ENCODE measurements at regions not wholly inside any gene's neighbourhood (a gene's known extent, or its start where the extent isn't known, plus 50 kb on each side); places are given as distances from the start of the nearest gene placed in this dataset.

DNA sequence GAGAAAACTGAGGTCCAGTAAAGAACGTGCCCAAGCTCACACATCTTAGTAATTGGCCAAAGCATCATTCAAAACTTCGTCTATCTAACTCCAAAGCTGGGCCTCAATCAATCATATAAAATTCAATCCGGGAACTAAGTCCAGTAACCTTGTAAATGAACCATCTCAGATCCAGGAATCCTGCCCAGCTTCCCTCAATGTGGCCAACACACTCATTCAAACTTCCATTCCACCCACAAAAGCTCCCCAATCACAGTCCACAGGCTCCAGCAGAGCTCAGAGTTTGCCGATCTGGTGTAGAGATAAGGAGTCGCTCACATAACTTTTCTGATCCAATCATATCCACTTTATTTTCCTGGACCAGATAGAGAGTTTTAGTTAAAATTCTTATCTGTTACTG, 144.8 kb downstream of the SPATA18 start:
- Histone ChIP-seq H3K27ac (no peak overlapping the region), H3K9me2 (ENCODE audit: insufficient read depth) (no peaks in the 10 kb centered on the region), H3K4me2 (ENCODE audit: unreplicated experiment) (no peak overlapping the region), H3K9me3 (ENCODE audit: low read depth) (no peaks in the 10 kb centered on the region), H3K9ac (no peak overlapping the region), H3K4me3 (no peak overlapping the region), H2AFZ (no peak overlapping the region), H3K79me2 (ENCODE audit: insufficient read depth) (no peaks in the 10 kb centered on the region), H3K4me1 (ENCODE audit: insufficient read depth) (0 out of 2 replicates have a peak, but pooled peaks cover 8% of the 10 kb centered on the region), H4K20me1 (ENCODE audit: insufficient read depth) (no peaks in the 10 kb centered on the region), H3K27me3 (replicated peaks; ENCODE audit: insufficient read depth) (no peaks in the 10 kb centered on the region), H3K36me3 (ENCODE audit: low read depth) (no peaks in the 10 kb centered on the region), H3F3A (ENCODE audit: insufficient read depth) (peaks cover 12% of the 10 kb centered on the region; the same call in 1 of the 2 replicates)
- 28 to 39% methylated on average over 5 of the region's 5 CpGs for WGBS, 2 experiments (ENCODE audit: low coverage in 1 of 2, low lambda C conversion rate in 2 of 2, missing lambda C conversion rate in 2 of 2)
- no peak for TF ChIP-seq EZH2phosphoT487 (IDR thresholded peaks at IDR 0.05; ENCODE audit: insufficient read depth, low read depth)
- TF ChIP-seq EZH2 (IDR thresholded peaks at IDR 0.05; ENCODE audit: insufficient read depth, poor library complexity, severe bottlenecking), result no peak
- in situ Hi-C loops (cut with MboI), result no loop called here
- peak; percentile 20 for DNase-seq

DNA sequence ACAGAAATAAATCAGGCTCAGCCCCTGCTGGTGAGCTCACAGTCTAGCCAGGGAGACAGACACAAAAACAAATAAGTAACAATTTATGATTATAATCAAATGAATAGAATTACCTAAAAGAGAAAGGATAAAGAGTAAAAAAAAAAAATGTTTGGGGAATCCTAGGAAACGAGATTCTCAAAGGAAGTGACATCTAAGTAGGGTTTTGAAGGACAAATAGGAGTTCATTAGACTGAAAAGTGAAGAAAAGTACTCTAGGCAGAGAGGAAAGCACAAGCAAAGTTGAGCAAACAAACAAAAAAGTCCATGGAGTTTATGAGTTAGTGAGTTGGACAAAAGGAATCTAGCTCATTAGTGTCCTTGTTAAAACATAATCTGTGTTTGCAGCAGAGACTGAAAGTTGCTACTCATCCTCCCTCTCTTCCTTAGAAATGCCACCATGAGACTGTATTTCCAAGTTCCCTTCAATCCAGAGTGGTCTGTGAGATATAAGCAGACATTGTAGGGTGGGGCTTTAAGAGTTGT, 145.6 kb downstream of the SPATA18 start:
- H2AFZ ChIP-seq, result no peak overlapping the region
- no peak overlapping the region for H3K27ac ChIP-seq
- in situ Hi-C loops (cut with MboI), result no loop called here
- no peaks in the 10 kb centered on the region for H3K79me2 ChIP-seq (ENCODE audit: insufficient read depth)
- H3K9me2 ChIP-seq (ENCODE audit: insufficient read depth), result no peaks in the 10 kb centered on the region
- H3F3A ChIP-seq (ENCODE audit: insufficient read depth), result peaks cover 12% of the 10 kb centered on the region; the same call in 1 of the 2 replicates
- WGBS, 2 experiments (ENCODE audit: low coverage in 1 of 2, low lambda C conversion rate in 2 of 2, missing lambda C conversion rate in 2 of 2), result 79 to 85% methylated on average over 1 of the region's 1 CpG
- no peak overlapping the region for H3K9ac ChIP-seq
- no peaks in the 10 kb centered on the region for H3K27me3 ChIP-seq (replicated peaks; ENCODE audit: insufficient read depth)
- no peak for DNase-seq
- H4K20me1 ChIP-seq (ENCODE audit: insufficient read depth), result no peaks in the 10 kb centered on the region
- no peak overlapping the region for H3K4me3 ChIP-seq
- no peaks in the 10 kb centered on the region for H3K36me3 ChIP-seq (ENCODE audit: low read depth)
- no peaks in the 10 kb centered on the region for H3K9me3 ChIP-seq (ENCODE audit: low read depth)
- no peak for TF ChIP-seq EZH2 (IDR thresholded peaks at IDR 0.05; ENCODE audit: insufficient read depth, poor library complexity, severe bottlenecking)
- no peak for TF ChIP-seq EZH2phosphoT487 (IDR thresholded peaks at IDR 0.05; ENCODE audit: insufficient read depth, low read depth)
- H3K4me2 ChIP-seq (ENCODE audit: unreplicated experiment), result no peak overlapping the region
- H3K4me1 ChIP-seq (ENCODE audit: insufficient read depth), result 0 out of 2 replicates have a peak, but pooled peaks cover 8% of the 10 kb centered on the region

DNA sequence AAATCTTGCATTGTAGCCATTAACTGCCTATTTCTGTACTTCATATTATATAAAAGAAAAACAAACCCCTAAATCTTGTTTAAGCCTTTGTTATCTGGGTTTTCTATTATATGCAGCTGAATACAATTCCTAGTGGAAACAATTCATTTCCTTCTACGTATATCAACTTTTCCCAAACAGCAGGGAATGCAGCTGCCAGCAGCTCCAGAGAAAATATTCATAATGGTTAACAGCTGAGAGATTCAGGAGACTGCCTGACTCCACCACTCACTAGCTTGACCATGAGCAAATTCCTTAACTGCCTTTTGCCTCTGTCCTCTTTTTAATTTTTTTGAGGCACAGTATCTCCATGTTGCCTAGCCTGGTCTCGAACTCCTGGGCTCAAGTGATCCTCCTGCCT, 146.2 kb downstream of the SPATA18 start:
- 30 to 31% methylated on average over 2 of the region's 2 CpGs for WGBS, 2 experiments (ENCODE audit: low coverage in 1 of 2, low lambda C conversion rate in 2 of 2, missing lambda C conversion rate in 2 of 2)
- peak; percentile 32 for DNase-seq
- Histone ChIP-seq H3K4me2 (ENCODE audit: unreplicated experiment) (no peak overlapping the region), H4K20me1 (ENCODE audit: insufficient read depth) (no peaks in the 10 kb centered on the region), H3K4me1 (ENCODE audit: insufficient read depth) (0 out of 2 replicates have a peak, but pooled peaks cover 8% of the 10 kb centered on the region), H3F3A (ENCODE audit: insufficient read depth) (peaks cover 12% of the 10 kb centered on the region; the same call in 1 of the 2 replicates), H3K27ac (no peak overlapping the region), H3K79me2 (ENCODE audit: insufficient read depth) (no peaks in the 10 kb centered on the region), H3K9ac (no peak overlapping the region), H3K4me3 (no peak overlapping the region), H3K9me2 (ENCODE audit: insufficient read depth) (no peaks in the 10 kb centered on the region), H2AFZ (no peak overlapping the region), H3K36me3 (ENCODE audit: low read depth) (no peaks in the 10 kb centered on the region), H3K27me3 (replicated peaks; ENCODE audit: insufficient read depth) (no peaks in the 10 kb centered on the region), H3K9me3 (ENCODE audit: low read depth) (no peaks in the 10 kb centered on the region)
- TF ChIP-seq EZH2phosphoT487 (IDR thresholded peaks at IDR 0.05; ENCODE audit: insufficient read depth, low read depth) (no peak), EZH2 (IDR thresholded peaks at IDR 0.05; ENCODE audit: insufficient read depth, poor library complexity, severe bottlenecking) (no peak)
- in situ Hi-C loops (cut with MboI), result no loop called here

DNA sequence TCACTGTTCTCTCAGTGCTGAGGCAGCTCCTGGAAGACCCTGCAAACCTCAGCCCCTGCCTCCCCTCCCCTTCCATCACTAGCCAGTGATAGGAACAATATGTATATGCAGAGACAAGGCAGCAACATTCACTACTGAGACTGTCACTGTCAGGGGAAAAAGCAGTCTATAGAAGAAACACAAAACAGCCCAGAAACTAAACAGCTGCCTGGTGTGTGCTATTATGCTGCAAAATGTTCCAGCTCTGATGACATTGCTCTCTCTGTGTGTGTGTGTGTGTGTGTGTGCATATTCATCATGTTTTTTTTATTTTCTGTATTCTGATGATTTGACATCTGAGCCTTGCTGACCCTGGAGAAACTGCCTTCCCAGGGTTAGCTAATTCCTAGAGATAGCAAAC, 147.2 kb downstream of the SPATA18 start:
- H3K4me1 ChIP-seq (ENCODE audit: insufficient read depth), result 0 out of 2 replicates have a peak, but pooled peaks cover 8% of the 10 kb centered on the region
- H3F3A ChIP-seq (ENCODE audit: insufficient read depth), result peaks cover 7% of the 10 kb centered on the region; the same call in 1 of the 2 replicates
- no peaks in the 10 kb centered on the region for H3K27me3 ChIP-seq (replicated peaks; ENCODE audit: insufficient read depth)
- no peak overlapping the region for H3K9ac ChIP-seq
- in situ Hi-C loops (cut with MboI), result no loop called here
- H3K27ac ChIP-seq, result no peak overlapping the region
- H2AFZ ChIP-seq, result no peak overlapping the region
- H4K20me1 ChIP-seq (ENCODE audit: insufficient read depth), result no peaks in the 10 kb centered on the region
- TF ChIP-seq EZH2 (IDR thresholded peaks at IDR 0.05; ENCODE audit: insufficient read depth, poor library complexity, severe bottlenecking), result no peak
- no peak for TF ChIP-seq EZH2phosphoT487 (IDR thresholded peaks at IDR 0.05; ENCODE audit: insufficient read depth, low read depth)
- no peaks in the 10 kb centered on the region for H3K36me3 ChIP-seq (ENCODE audit: low read depth)
- no peak overlapping the region for H3K4me3 ChIP-seq
- H3K9me2 ChIP-seq (ENCODE audit: insufficient read depth), result no peaks in the 10 kb centered on the region
- DNase-seq, result no peak
- H3K4me2 ChIP-seq (ENCODE audit: unreplicated experiment), result no peak overlapping the region
- no peaks in the 10 kb centered on the region for H3K9me3 ChIP-seq (ENCODE audit: low read depth)
- no peaks in the 10 kb centered on the region for H3K79me2 ChIP-seq (ENCODE audit: insufficient read depth)

All from GM23248 (cell line).